ENCODE measurements at regions not wholly inside any gene's neighbourhood (a gene's known extent, or its start where the extent isn't known, plus 50 kb on each side); places are given as distances from the start of the nearest gene placed in this dataset.

DNA sequence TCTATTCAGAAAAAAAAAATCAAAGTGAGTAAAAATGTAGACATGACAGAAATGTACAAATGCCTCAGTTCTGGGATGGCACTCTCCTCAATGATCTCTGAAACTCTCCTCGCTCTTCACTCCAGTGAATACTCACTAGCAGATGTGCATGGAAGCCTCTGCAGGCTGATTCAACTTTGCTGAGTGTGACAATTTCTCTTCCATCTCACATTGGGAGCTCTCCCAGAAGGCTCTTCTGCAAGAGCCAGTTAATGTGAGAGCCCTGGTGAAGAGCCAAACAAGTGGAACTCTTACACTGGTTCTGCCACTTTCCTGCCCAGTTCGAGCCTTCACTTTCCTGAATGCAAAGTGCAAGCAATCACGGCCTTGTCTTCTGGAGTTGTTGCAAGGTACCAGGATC, 147.1 kb upstream of the IRX6 start:
- H4K20me1 ChIP-seq (ENCODE audit: control insufficient read depth, extremely low read depth, insufficient read depth, low read length), result no peaks in the 10 kb centered on the region
- dilution Hi-C loops (cut with MboI; ENCODE audit: extremely low pct_ligation_motif_present, low sequenced_read_pairs), result no loop called here
- H3K4me2 ChIP-seq (ENCODE audit: control insufficient read depth, extremely low read depth, insufficient read depth, low read depth, low read length), result no peak overlapping the region
- no peak overlapping the region for H3K4me3 ChIP-seq (ENCODE audit: control insufficient read depth in 2 of 3, extremely low read depth in 1 of 3, insufficient read depth in 2 of 3, low read depth in 1 of 3, low read length in 3 of 3)
- TF ChIP-seq, protein P1, sequence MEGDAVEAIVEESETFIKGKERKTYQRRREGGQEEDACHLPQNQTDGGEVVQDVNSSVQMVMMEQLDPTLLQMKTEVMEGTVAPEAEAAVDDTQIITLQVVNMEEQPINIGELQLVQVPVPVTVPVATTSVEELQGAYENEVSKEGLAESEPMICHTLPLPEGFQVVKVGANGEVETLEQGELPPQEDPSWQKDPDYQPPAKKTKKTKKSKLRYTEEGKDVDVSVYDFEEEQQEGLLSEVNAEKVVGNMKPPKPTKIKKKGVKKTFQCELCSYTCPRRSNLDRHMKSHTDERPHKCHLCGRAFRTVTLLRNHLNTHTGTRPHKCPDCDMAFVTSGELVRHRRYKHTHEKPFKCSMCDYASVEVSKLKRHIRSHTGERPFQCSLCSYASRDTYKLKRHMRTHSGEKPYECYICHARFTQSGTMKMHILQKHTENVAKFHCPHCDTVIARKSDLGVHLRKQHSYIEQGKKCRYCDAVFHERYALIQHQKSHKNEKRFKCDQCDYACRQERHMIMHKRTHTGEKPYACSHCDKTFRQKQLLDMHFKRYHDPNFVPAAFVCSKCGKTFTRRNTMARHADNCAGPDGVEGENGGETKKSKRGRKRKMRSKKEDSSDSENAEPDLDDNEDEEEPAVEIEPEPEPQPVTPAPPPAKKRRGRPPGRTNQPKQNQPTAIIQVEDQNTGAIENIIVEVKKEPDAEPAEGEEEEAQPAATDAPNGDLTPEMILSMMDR (optimal IDR thresholded peaks at IDR 0.05 in 1 of 3, IDR thresholded peaks at IDR 0.05 in 1 of 3, conservative IDR thresholded peaks at IDR 0.05 in 1 of 3; ENCODE audit: extremely low read depth in 1 of 3, insufficient read depth in 2 of 3, low read length in 3 of 3), result no peak
- no peak for TF ChIP-seq EZH2 (IDR thresholded peaks at IDR 0.05; ENCODE audit: low read length)
- no peak overlapping the region for H3K27ac ChIP-seq (ENCODE audit: control insufficient read depth, insufficient read depth, low read length)
- H3K79me2 ChIP-seq (ENCODE audit: control insufficient read depth, insufficient read depth, low read length), result no peaks in the 10 kb centered on the region
- no peak for FAIRE-seq
- no peaks in the 10 kb centered on the region for H3K27me3 ChIP-seq (ENCODE audit: control insufficient read depth, extremely low read depth, insufficient read depth, low read length)
- H3K9me1 ChIP-seq (ENCODE audit: control insufficient read depth, extremely low read depth, insufficient read depth, low read length), result no peaks in the 10 kb centered on the region
- no peak overlapping the region for H3K9ac ChIP-seq (ENCODE audit: control insufficient read depth, extremely low read depth, insufficient read depth, low read length)
- no peaks in the 10 kb centered on the region for H3K9me3 ChIP-seq (ENCODE audit: control insufficient read depth, low read depth, low read length)
- no peaks in the 10 kb centered on the region for H3K36me3 ChIP-seq (ENCODE audit: control insufficient read depth in 2 of 2, extremely low read depth in 1 of 2, insufficient read depth in 2 of 2, low read length in 2 of 2)
- no peaks in the 10 kb centered on the region for H3K4me1 ChIP-seq (ENCODE audit: control insufficient read depth, extremely low read depth, insufficient read depth, low read length)
- no peak for DNase-seq (ENCODE audit: low read depth, low spot score)
- no peak overlapping the region for H2AFZ ChIP-seq (ENCODE audit: control insufficient read depth, low read length)

DNA sequence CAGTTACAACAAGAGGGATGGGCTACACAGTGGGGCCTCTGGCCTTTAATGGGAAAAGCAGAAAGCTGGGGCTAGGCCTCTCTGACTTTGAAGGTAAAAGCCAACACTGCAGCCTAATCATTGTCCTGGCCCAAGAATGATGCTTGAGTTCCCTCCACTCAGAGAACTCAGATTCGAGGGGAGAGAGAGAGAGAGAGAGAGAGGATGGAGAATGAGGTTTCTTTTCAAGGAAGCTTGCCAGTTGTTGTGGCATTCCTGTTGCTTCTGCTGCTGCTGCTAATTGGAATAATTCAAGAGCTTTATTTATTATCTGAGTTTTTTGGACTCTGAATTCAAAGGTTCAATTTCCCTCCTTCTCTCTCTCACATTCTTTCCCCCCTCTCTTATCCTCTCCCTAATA, 144.6 kb upstream of the IRX6 start:
- Histone ChIP-seq H3K4me2 (ENCODE audit: control insufficient read depth, extremely low read depth, insufficient read depth, low read depth, low read length) (no peak overlapping the region), H3K9ac (ENCODE audit: control insufficient read depth, extremely low read depth, insufficient read depth, low read length) (no peak overlapping the region), H3K79me2 (ENCODE audit: control insufficient read depth, insufficient read depth, low read length) (no peaks in the 10 kb centered on the region), H2AFZ (ENCODE audit: control insufficient read depth, low read length) (no peak overlapping the region), H4K20me1 (ENCODE audit: control insufficient read depth, extremely low read depth, insufficient read depth, low read length) (no peaks in the 10 kb centered on the region), H3K9me1 (ENCODE audit: control insufficient read depth, extremely low read depth, insufficient read depth, low read length) (no peaks in the 10 kb centered on the region), H3K27ac (ENCODE audit: control insufficient read depth, insufficient read depth, low read length) (no peak overlapping the region), H3K4me3 (ENCODE audit: control insufficient read depth in 2 of 3, extremely low read depth in 1 of 3, insufficient read depth in 2 of 3, low read depth in 1 of 3, low read length in 3 of 3) (no peak overlapping the region), H3K27me3 (ENCODE audit: control insufficient read depth, extremely low read depth, insufficient read depth, low read length) (no peaks in the 10 kb centered on the region), H3K4me1 (ENCODE audit: control insufficient read depth, extremely low read depth, insufficient read depth, low read length) (no peaks in the 10 kb centered on the region), H3K36me3 (ENCODE audit: control insufficient read depth in 2 of 2, extremely low read depth in 1 of 2, insufficient read depth in 2 of 2, low read length in 2 of 2) (no peaks in the 10 kb centered on the region), H3K9me3 (ENCODE audit: control insufficient read depth, low read depth, low read length) (no peaks in the 10 kb centered on the region)
- DNase-seq (ENCODE audit: low read depth, low spot score), result no peak
- TF ChIP-seq, protein P1 (optimal IDR thresholded peaks at IDR 0.05 in 1 of 3, IDR thresholded peaks at IDR 0.05 in 1 of 3, conservative IDR thresholded peaks at IDR 0.05 in 1 of 3; ENCODE audit: extremely low read depth in 1 of 3, insufficient read depth in 2 of 3, low read length in 3 of 3), result no peak
- TF ChIP-seq EZH2 (IDR thresholded peaks at IDR 0.05; ENCODE audit: low read length), result no peak
- dilution Hi-C loops (cut with MboI; ENCODE audit: extremely low pct_ligation_motif_present, low sequenced_read_pairs), result no loop called here
- no peak for FAIRE-seq
